ENCODE measurements at regions not wholly inside any gene's neighbourhood (a gene's known extent, or its start where the extent isn't known, plus 50 kb on each side); places are given as distances from the start of the nearest gene placed in this dataset.
"Not testable (repeated sequence)": the region's sequence is repeated elsewhere in the genome, so short reads cannot be mapped to it uniquely, and the experiment has no call there.

DNA sequence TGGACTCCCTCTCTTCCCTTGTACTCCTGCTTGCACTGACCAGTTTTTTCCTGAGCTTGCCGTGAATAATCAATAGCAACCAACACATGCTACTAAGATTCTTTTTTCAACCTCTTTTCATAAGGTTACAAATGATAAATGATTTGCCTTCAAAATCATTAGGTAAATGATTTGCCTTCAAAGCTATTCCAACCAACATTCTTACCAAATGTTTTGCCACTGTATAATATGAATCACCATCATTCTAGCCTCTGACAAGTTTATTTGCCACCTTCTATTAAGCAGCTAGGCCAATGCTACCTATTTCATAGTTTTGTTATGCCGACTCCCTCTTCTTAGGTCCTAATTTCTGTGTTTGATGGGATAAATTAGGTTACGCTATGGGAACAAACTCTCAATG is 385.1 kb downstream of the DTWD2 start:
- DNase-seq: no peak

DNA sequence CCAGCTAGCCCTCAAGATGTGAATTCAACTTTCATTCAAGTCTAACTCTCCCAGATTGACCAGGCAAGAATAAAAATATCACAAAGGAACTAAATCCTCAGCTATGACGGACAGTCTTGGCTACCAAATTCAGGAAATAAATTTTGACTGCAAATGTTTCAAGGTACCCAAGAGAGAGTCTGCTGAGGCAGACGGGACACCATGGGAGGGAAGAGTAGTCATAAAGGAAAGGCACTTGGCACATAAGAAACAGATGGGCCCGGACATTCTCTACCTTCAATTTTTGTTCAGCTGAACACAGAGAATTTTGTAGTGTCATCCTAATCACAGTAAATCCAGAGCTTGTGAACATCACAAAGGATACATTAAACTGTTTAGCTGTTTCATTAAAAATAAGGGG is 390.0 kb downstream of the DTWD2 start:
- DNase-seq: no peak

DNA sequence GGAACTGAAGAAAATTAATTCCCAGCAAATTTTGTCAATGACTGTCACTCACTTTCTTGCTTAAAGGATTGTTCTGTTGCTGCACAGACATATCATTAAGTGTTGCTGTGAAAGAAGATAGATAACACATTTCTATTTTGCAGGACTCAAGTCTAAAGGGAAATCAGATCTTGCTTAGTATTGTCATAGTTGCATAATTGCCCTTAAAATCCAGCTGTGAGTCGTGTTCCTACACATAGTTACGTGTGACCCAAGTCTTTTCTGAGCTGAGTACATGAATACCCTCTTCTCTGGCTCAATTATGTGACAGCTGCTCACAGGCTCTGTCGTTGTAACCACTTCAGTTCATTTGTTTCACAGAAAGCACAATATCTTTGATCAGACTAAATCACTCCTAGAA is 390.8 kb downstream of the DTWD2 start:
- DNase-seq: no peak

DNA sequence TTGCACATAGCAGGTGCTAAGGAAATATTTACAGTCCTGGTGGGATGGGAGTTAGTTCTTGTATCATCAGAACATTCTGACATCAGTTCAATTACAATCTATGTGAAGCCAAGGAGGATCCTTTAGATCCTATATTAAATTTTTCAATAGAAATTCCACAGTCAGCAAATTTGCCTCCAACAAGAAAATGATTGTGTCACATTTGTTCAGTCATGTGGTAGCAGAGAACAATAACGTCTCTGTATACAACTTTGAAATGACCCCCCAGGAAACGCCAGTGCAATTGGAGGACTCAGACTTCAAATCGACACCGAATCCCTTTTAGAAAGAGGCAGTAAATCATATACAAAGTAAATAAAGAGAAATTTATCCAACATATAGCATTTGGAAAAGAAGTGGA is 392.1 kb downstream of the DTWD2 start:
- DNase-seq: no peak

DNA sequence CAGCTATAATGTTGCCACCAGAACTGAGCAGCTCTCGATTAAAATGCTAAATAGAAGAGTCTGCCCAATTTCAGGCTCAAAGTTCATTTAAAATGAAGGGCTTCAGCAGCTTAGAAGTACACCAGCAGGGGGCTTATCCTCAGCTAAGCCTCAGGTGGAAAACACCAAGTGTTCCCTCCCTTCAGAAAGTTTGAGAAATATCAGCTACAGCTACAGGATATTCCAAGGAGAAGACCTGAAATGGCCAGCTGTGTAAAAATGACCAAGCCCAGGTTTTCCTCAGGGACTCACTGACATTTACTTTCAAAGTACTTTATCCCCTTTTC is 395.4 kb downstream of the DTWD2 start:
- DNase-seq: no peak

DNA sequence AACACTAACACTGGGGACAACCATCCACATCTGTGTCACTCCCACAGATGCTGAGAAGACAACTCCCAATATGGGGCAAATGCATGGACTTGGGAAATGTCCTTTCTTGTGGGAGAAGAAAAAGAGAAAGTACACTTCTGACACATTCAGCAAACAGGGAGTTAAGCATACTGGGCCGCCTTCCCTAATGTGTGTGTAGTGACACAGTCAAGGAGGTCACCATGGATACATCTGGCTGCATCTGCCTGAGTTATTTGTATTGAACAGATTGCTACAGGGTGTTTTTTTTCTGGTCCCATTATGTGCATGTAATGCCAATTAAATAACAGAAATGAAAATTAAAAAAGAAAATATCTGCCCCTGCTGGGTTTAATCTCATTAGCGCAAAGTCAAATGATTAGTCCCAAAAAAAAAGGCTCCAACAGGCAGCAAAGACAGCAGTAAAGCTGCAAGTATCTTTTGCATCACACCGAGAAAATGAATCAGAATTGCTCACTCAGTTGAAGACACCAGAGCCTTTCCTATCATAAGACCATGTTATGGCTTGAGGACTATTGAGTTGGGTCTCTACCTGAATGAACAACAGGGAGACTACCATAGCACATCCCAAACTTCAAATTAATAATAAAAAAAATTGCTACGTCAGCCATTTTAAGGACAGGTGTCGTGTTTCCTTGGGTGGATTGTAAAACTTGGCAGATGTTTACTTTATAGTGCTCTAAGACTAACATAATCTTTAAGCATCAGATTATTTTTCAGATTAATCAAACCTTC is 395.9 kb downstream of the DTWD2 start:
- DNase-seq: no peak

DNA sequence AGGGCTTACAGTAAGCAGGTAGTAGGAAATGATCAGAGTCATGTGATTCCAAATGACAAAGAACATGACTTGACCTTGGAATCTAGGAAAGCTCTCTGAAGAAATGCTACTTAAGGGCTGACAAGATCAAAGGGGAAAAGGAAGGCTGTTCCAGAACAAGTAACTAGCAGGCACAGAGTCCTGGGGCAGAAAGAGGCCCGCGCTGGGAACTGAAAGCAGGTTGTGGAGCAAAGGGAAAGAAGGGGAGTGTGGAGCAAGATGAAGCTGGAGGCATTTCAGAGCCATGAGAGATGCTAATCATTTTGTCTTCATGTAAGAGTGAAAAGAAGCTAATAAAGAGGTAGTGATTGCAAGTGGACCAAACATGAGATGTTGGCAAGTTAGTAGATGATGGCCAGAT is 397.5 kb downstream of the DTWD2 start:
- no peak for DNase-seq

DNA sequence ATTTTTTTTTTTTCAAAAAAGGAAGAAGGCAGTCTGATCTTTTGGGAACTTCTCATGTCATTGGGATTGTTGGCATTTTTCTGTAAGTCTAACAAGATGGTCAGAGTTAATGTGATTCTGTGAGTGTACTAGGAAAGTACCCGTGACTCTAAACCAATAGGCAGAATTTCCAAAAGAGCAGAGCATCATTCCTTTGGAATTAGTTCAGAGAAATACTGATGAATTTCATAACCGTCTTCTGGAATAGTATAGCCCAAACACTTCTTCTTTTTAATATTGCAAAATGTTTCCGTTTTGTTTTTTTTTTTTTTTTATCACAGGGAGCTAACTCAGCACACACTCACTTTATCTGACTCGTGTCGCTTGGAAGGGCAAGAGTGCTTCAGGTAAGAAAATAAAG is 407.4 kb downstream of the DTWD2 start:
- no peak for DNase-seq

DNA sequence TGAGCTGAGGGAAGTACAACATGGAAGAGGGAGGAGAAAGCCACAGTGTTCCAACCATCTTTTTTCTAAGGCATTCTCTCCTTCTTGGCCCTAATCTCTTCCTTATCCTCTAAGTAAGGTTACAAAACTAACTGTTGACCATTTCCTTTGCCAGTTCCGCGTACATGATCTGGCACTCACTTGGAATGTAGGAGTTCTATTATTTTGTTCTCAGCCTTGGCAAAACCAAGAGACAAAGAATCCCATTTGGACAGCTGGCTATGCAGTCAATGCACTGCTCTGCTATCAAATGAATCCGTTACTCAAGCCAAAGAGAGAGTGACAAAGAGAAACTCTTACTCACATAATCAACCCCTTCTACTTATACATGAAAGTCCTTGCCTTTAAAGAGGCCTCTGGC is 410.3 kb downstream of the DTWD2 start:
- DNase-seq: no peak

DNA sequence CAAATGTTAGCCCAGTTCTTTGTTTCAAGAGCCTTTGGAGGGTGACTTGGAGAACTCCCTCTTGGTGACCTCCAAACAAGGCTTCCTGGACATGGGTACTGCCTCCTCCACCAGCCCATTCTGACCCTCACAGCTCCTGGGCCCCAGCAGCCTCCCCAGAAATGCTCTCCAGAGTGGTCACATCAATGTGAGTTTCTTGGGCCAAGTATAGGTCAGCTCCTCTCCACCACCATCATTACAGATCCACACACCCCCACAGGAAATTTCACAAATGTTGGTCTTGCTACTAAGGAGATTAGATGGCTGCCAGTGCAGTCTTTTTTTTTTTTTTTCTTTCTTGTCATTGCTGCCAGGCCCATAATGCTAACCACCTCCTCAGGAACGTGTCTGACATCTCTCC is 410.7 kb downstream of the DTWD2 start:
- DNase-seq: no peak

DNA sequence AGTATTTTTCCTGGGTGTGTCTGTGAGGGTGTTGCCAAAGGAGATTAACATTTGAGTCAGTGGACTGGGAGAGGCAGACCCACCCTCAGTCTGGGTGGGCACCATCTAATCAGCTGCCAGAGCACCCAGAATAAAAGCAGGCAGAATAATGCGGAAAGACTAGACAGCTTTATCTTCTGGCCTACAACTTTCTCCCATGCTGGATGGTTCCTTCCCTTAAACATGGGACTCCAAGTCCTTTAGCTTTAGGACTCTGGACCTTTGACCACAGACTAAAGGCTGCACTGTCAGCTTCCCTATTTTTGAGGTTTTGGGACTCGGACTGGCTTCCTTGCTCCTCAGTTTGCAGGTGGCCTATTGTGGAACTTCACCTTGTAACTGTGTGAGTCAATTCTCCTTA is 418.1 kb downstream of the DTWD2 start:
- not testable (repeated sequence) for DNase-seq

DNA sequence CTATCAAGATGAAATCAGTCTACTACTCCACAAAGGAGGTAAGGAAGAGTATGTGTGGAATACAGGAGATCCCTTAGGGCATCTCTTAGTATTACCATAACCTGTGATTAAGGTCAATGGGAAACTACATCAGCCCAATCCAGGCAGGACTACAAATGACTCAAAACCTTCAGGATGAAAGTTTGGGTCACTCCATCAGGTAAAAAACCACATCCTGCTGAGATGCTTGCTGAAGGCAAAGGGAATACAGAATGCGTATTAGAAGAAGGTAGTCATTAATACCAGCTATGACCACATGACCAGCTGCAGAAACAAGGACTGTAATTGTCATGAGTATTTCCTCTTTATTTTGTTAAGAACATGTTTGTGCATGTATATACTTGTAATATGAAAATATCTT is 418.8 kb downstream of the DTWD2 start:
- not testable (repeated sequence) for DNase-seq

DNA sequence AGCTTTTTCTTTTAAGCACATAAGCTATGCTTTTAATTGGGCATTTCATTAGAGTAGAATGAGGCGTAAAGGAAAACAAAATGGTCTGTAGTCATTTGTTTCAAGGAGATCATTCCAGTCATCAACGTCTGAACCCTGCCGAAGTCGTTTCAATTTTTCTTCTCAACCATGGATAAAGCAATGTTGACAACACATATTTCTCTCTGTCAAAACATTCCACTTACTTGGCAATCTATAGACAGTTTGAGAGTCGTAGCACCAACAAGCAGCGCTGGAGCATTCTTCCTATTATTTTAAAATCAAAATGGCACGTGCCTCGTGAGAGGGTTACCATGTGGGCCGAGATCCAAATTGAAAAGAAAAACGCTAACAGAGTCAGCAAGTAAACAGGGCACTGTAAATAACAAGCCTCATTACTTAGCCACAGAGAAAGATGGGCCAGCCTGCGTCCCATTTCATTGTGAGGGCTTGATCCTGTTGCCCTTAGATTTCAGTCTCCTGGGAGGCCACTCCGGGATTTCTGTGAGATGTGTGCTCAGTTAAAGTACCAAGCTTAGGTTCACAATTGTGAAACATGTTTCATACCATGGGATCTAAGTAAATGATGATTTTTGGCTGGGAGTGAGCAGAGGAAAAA is 422.9 kb downstream of the DTWD2 start:
- DNase-seq: no peak

DNA sequence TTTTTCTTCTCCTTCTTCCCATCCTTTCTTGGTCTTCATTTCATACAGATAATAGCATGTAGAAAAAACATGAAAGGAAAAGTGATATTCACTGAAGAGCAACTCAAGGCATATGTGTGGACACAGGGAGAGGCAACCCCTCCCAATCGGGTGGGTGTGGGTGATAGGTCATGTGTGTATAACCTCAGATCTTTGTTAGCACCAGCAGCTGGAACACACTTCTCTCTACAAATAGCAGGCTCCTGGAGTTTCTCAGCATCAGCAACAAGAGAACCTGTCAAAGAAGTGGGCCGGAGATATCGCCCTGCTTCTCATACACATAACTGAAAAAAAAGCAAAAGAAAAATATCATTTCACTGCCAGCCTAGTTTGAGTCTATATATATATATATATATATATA is 426.4 kb downstream of the DTWD2 start:
- no peak for DNase-seq

DNA sequence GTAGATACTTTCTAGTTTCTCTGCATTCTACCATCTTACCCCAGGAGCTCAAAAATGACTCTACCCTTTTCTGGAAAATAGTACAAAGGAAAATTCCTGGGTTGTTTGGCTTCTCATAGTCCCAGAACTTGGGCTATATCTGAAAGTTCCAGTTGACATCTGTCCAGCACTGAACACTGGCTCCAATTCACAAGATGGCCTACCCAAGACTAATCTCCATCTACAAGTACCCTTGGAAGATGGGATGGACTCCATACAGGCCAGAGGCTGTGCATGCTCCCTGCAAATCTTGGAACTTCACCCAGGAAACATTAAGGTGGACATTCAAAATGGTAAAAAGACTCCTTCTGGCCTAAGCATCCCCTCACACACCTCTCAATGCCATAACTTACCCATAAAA is 427.1 kb downstream of the DTWD2 start:
- no peak for DNase-seq

DNA sequence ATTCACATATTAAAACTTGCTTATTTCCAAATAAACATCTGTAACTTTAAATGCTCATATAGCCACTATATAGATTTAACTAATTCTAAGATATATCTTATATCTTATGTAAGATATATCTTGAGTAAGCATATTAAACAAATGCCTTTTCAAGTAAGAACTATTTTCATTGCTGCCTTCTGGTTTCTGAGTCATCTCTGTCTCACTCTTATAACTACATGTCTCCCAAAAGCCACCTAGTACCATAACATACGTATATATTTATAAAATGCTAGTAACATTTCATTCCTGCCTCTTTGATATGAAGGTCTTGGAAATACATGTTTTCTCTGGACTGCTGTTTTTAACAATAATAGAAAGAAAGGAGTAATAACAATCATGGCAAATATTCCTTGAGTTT is 429.5 kb downstream of the DTWD2 start:
- no peak for DNase-seq

DNA sequence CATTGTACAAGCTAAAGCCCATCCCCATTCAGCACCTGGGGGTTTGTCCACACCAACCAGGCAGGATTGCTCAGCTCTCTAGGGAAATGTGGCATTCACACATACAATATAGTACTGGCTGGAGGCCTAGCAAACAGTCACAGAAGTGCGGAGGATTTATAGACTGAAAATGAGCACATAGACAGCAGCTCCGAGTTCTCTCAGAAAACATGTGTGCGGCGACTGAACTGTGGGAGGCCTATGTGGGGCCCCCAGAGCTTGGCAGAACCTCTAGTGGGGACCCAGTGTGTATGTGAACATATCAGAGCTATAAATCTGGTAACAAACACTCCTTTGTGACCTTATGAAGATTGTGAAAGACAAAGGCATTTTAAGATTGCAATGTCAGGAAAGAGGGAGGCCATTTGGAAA is 431.1 kb downstream of the DTWD2 start:
- no peak for DNase-seq

DNA sequence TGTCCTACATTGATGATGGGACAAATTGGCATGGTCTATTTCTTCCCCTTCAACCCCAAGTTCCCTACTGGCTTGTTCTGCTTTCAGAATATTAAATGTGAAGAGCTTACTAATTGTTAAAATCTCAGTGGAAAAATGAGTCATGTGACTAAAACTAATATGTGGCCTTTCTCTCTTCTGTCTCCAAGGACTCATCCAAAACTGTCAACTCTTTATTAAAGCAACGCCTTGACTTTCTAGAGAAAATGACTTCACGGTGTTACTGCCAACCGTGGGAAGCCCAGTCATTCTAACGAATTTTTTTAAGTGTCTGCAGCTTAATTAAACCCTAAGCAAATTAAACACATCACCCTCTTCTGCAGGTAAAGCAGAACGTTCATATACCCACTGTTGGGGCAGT is 431.6 kb downstream of the DTWD2 start:
- DNase-seq: no peak

DNA sequence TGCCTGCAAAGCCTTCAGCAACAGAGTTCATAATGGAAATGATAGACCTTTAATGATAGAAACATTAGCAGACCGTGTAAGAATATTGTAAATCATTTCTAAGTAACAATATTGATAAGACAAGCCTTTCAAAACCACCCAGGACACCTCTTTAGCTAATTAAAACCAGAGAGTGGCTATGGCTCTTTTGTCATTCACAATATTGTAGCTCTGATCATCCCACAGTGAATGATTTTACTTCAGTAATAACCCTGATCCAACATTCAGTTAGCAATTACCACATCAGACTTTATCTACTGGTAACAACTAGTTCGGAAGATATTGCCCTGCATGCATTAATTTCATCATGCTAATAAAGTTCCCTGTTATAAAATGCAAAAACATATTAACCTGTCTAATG is 432.6 kb downstream of the DTWD2 start:
- DNase-seq: no peak

DNA sequence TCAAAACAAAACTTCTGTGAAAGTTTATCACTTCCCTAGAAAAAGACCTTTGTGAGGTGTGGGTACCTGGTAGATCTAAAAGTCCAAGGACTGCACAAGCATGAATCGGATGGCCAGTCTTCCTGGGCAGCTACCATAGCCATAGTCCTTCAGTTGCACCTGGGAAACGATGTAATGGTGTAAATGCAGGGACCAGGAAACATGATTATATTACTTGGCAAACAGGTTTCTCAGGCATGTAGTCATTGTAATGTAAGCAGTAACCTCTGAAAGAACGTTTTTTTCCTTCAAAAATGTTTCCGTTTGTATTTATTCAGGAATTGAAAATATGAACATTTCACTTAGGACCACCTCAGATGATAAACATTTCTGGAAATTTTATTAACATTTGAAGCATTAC is 433.4 kb downstream of the DTWD2 start:
- DNase-seq: no peak

DNA sequence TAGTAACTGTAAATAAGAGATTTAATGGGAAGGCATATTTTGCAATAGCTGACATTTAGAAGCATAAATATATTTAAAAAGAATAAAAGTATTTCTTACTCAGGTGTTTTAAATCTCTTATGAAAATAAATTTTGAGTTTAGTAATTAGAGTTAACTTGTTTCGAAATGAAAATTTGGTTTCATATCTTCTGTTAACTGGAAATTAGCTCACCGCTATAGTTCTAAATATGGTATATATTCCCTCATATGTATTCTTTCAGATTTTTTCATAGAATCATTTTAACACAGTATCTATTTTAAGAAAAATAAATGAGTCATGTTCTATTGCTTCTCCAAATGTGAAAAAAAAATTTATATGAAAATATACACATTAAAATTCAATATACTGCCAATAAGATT is 434.1 kb downstream of the DTWD2 start:
- DNase-seq: no peak

DNA sequence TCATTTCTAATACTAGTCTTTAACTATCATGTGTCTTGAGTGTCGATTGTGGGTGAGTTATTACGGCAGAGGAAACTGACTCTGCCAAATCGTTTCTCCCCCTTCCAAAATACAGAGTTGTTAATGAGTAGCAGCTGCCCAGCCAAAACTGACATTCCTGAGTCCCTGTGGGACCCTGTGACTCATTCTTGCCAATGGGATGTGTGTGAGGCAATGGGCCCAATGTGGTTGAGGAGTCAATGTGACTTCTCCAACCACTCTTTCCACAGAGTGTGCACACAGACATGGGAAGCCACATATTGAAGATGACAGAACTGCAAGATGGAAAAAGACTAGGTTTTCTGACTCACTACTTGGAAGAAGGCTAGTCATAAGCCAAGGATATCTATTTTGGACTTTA is 434.7 kb downstream of the DTWD2 start:
- no peak for DNase-seq

DNA sequence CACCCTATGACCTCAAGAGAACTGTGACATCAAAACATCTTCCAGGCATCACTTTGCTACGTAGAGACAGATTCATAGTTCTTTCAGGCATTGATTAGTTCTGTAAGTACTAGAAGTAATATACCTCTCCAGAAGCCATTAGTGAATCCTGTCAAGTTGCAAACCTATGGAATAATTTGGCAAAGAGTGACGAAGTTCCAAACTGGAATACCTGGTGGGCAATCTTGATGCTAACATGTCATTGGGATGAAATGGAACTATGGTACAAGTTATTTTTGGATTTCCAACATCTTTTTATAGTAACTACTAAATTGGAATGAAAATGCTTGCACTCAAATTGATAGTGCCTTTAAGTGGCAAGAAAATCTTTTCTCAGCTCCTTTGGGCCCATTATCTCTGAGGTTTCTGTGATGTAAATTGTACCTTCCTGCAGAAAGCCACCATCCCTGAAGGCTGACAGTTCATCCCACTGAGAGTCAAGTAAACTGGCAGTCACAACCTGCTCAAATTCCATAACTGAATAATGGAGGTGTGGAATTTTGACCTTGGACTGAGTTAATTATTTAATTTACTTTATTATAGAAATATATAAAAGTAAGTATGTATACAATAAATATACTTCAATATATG is 435.5 kb downstream of the DTWD2 start:
- DNase-seq: no peak

DNA sequence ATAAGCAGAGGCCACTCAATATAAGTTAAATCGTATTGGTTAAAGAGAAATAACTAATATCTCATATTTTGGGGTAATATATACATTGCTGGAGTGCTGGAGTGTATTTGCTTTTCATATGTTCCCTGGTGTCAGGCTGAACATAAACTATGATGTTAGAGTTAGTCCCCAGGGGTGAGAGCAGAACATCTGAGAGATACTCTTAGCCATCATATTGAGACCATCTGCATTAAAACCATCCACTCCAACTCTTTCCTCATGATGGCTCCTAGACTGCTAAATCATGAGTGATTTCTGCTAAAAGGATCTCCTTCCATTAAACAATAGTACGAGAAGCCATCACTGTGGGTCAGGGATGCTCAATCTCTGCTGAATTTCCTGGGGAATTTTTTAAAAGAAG is 436.2 kb downstream of the DTWD2 start:
- DNase-seq: no peak

DNA sequence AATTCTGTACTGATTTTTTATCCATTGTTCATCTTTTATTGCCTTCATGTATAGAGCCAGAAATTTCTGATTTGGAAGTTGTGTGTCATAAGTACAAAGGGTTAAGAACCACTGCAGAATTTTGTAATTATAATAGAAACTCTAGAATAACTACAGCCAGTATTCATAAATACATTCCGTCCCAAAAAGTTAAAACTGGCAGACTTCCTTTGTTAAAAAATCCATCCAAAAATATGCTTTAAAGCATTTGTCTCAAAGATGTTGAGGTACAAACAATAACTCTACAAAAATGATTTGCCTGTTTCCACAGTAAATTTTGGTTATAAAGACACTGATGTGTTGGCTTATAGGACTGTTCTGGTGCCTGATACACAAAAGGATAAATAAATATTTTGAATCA is 436.6 kb downstream of the DTWD2 start:
- DNase-seq: no peak
